Gastroesophageal sphincter (tissue), 4 donors: ENCODE measurements at regions not wholly inside any gene's neighbourhood (a gene's known extent, or its start where the extent isn't known, plus 50 kb on each side); places are given as distances from the start of the nearest gene placed in this dataset.

ENCODE experiments used
- ATAC-seq: fragments of 150-250 bp; one replicate; pipeline ENCODE4 v1.9.1; 2016; ENCODE audit warnings: mild to moderate bottlenecking, moderate library complexity
- H3K27ac ChIP-seq, 4 donors: fragments of 200-600 bp; sonication (generic) in 3 of 4; 1 replicate in 3 of 4; 2 replicates in 1 of 4; pipeline ENCODE4 v1.5.1; 2016 to 2019
- H3K27me3 ChIP-seq: fragments of 200-600 bp; sonication (generic); one replicate; pipeline ENCODE4 v1.5.1; 2019
- H3K36me3 ChIP-seq, 2 donors: fragments of 200-600 bp; sonication (generic); one replicate each; pipeline ENCODE4 v1.5.1; 2019; ENCODE audit warnings: control low read depth in 1 of 2
- H3K4me1 ChIP-seq, 3 donors: fragments of 200-600 bp; sonication (generic); 1 replicate in 2 of 3; 2 replicates in 1 of 3; pipeline ENCODE4 v1.5.1; 2016 to 2019; ENCODE audit warnings: control low read depth in 2 of 3
- H3K4me3 ChIP-seq, 2 donors: fragments of 200-600 bp; sonication (generic); one replicate each; pipeline ENCODE4 v1.5.1; 2019; ENCODE audit warnings: mild to moderate bottlenecking in 1 of 2, moderate library complexity in 1 of 2
- H3K9me3 ChIP-seq, 3 donors: fragments of 200-600 bp; sonication (generic); one replicate each; pipeline ENCODE4 v1.5.1; 2017 to 2019; ENCODE audit warnings: control low read depth in 2 of 3
- CTCF ChIP-seq, 4 experiments: fragments of 200-600 bp in 2 of 4; fragments of 450-650 bp in 2 of 4; sonication (generic) in 1 of 4; IDR thresholded peaks; one replicate each; pipeline ENCODE4 v1.5.1; 2017 to 2019; ENCODE audit warnings: antibody characterized with exemption in 4 of 4, mild to moderate bottlenecking in 2 of 4, moderate library complexity in 2 of 4
- EP300 ChIP-seq: sonication (generic); formaldehyde crosslinking; IDR thresholded peaks from one replicate; pipeline ENCODE4 v1.6.1; 2017; ENCODE audit warnings: antibody characterized with exemption, mild to moderate bottlenecking
- POLR2A ChIP-seq, 2 donors: fragments of 450-650 bp; IDR thresholded peaks; one replicate each; pipeline ENCODE4 v1.6.1; 2017; ENCODE audit warnings: antibody characterized with exemption in 2 of 2, mild to moderate bottlenecking in 2 of 2, moderate library complexity in 1 of 2
- POLR2AphosphoS5 ChIP-seq: sonication (generic); formaldehyde crosslinking; IDR thresholded peaks from one replicate; pipeline ENCODE4 v1.6.1; 2017; ENCODE audit warnings: antibody characterized with exemption
- WGBS, 2 donors: methylation state at CpG; one replicate each; pipeline ENCODE4 v1.1.5; 2018; ENCODE audit warnings: low coverage in 1 of 2; 5-methylcytosine and 5-hydroxymethylcytosine counted together

- WGBS, 2 donors: 100% methylated on average over 2 of the region's 6 CpGs; no CpG with 5 or more reads in 1 of the 2 donors
- ATAC-seq: no peak
- no peaks in the 10 kb centered on the region for H3K27me3 ChIP-seq
- no peaks in the 10 kb centered on the region for H3K36me3 ChIP-seq
- no peaks in the 10 kb centered on the region for H3K9me3 ChIP-seq
- H3K4me1 ChIP-seq: peaks cover 0 to 18% (median 5%) of the 10 kb centered on the region in 3 donors
- no peak overlapping the region for H3K27ac ChIP-seq
- H3K4me3 ChIP-seq: no peak overlapping the region
- no peak for TF ChIP-seq EP300
- no peak for TF ChIP-seq CTCF (IDR thresholded peaks at IDR 0.05)
- no peak for TF ChIP-seq POLR2AphosphoS5
- TF ChIP-seq POLR2A (IDR thresholded peaks at IDR 0.05): no peak
These were observed 65.8 kb downstream of the BOD1 start for GRCh38 chr5:173550641-173551040.

GRCh38 chr5:173549644-173550043, 66.8 kb downstream of the BOD1 start:
- no peak for ATAC-seq
- TF ChIP-seq POLR2AphosphoS5: no peak
- TF ChIP-seq CTCF (IDR thresholded peaks at IDR 0.05): no peak
- no peak for TF ChIP-seq POLR2A (IDR thresholded peaks at IDR 0.05)
- TF ChIP-seq EP300: no peak
- 80% methylated on average over 3 of the region's 3 CpGs; no CpG with 5 or more reads in 1 of the 2 donors for WGBS, 2 donors

GRCh38 chr5:173547579-173547978, 68.9 kb downstream of the BOD1 start:
- WGBS, 2 donors: 86 to 100% methylated on average over 1 of the region's 3 CpGs
- no peak for ATAC-seq
- no peak for TF ChIP-seq EP300
- TF ChIP-seq CTCF (IDR thresholded peaks at IDR 0.05): no peak
- TF ChIP-seq POLR2AphosphoS5: no peak
- no peak for TF ChIP-seq POLR2A (IDR thresholded peaks at IDR 0.05)

More at GRCh38 chr5:173549644-173550043, 66.8 kb downstream of the BOD1 start:
- Histone ChIP-seq H3K27me3 (no peaks in the 10 kb centered on the region), H3K4me1 (peaks cover 0 to 11% (median 5%) of the 10 kb centered on the region in 3 donors), H3K27ac (no peak overlapping the region), H3K4me3 (no peak overlapping the region), H3K9me3 (no peaks in the 10 kb centered on the region), H3K36me3 (no peaks in the 10 kb centered on the region)

GRCh38 chr5:173542964-173543363, 73.5 kb downstream of the BOD1 start:
- WGBS, 2 donors: 73 to 87% methylated on average over 3 to 8 of the region's 9 CpGs
- no peaks in the 10 kb centered on the region for H3K27me3 ChIP-seq
- H3K4me3 ChIP-seq: no peak overlapping the region
- H3K4me1 ChIP-seq: no peaks in the 10 kb centered on the region
- peak; percentile 43 for ATAC-seq
- no peak overlapping the region for H3K27ac ChIP-seq
- H3K36me3 ChIP-seq: no peaks in the 10 kb centered on the region
- no peak for TF ChIP-seq EP300
- TF ChIP-seq POLR2A (IDR thresholded peaks at IDR 0.05): no peak
- no peak for TF ChIP-seq POLR2AphosphoS5
- no peak for TF ChIP-seq CTCF (IDR thresholded peaks at IDR 0.05)
- H3K9me3 ChIP-seq: no peaks in the 10 kb centered on the region

More at GRCh38 chr5:173547579-173547978, 68.9 kb downstream of the BOD1 start:
- H3K4me3 ChIP-seq: no peak overlapping the region
- H3K27ac ChIP-seq: no peak overlapping the region
- no peaks in the 10 kb centered on the region for H3K27me3 ChIP-seq
- H3K9me3 ChIP-seq: no peaks in the 10 kb centered on the region
- H3K36me3 ChIP-seq: no peaks in the 10 kb centered on the region
- H3K4me1 ChIP-seq: no peaks in the 10 kb centered on the region

- Histone ChIP-seq H3K9me3 (no peaks in the 10 kb centered on the region), H3K36me3 (no peaks in the 10 kb centered on the region), H3K27me3 (no peaks in the 10 kb centered on the region), H3K4me3 (no peak overlapping the region), H3K4me1 (no peaks in the 10 kb centered on the region), H3K27ac (no peak overlapping the region)
- no peak for ATAC-seq
- WGBS, 2 donors: 92% methylated on average over 4 of the region's 4 CpGs; no CpG with 5 or more reads in 1 of the 2 donors
- TF ChIP-seq CTCF (IDR thresholded peaks at IDR 0.05) (no peak), POLR2AphosphoS5 (no peak), POLR2A (IDR thresholded peaks at IDR 0.05) (no peak), EP300 (no peak)
These were observed 74.3 kb downstream of the BOD1 start for GRCh38 chr5:173542159-173542558.
